ENCODE measurements at regions not wholly inside any gene's neighbourhood (a gene's known extent, or its start where the extent isn't known, plus 50 kb on each side); places are given as distances from the start of the nearest gene placed in this dataset.

DNA sequence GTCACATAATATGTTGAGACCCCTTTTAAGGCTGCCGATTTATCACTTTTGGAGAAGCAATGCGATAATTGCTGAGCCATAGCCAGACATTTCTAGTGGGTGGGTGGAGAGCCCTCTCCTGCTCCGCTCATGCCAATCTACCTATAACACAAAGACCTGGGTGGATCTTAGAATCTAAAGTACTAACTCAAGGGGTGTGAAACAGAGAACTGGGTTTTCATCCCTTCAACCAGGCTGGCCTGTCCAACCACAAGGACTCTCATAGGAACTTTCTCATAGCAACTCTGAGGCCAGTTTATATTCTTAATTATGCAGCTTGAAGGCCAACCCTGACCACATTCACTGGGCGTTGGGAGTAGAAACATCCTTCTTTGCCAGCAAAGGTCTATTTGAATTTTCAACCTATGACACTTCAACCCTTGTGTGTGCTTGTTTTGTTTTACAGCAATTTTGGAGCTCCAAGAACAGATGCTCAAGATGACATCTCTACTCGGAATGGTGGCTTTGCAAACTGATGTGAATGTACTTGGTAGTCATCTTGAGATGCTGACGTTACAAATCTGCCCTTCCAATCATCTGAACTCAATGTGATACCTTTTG, 1198.2 kb upstream of the AUTS2 start:
- Histone ChIP-seq H3K4me1 (ENCODE audit: insufficient read depth, low read length) (no peaks in the 10 kb centered on the region), H3K27me3 (ENCODE audit: insufficient read depth, low read length) (no peaks in the 10 kb centered on the region), H3K4me2 (ENCODE audit: insufficient read depth, low read length) (no peak overlapping the region), H2AFZ (ENCODE audit: low read length) (no peak overlapping the region), H4K20me1 (ENCODE audit: insufficient read depth, low read length) (no peaks in the 10 kb centered on the region), H3K79me2 (ENCODE audit: insufficient read depth, low read length) (no peaks in the 10 kb centered on the region), H3K36me3 (ENCODE audit: insufficient read depth, low read length) (no peaks in the 10 kb centered on the region), H3K4me3 (ENCODE audit: insufficient read depth, low read length) (no peak overlapping the region), H3K27ac (ENCODE audit: low read depth, low read length) (no peak overlapping the region), H3K9me3 (ENCODE audit: low read depth, low read length) (no peaks in the 10 kb centered on the region)
- TF ChIP-seq, protein P1, sequence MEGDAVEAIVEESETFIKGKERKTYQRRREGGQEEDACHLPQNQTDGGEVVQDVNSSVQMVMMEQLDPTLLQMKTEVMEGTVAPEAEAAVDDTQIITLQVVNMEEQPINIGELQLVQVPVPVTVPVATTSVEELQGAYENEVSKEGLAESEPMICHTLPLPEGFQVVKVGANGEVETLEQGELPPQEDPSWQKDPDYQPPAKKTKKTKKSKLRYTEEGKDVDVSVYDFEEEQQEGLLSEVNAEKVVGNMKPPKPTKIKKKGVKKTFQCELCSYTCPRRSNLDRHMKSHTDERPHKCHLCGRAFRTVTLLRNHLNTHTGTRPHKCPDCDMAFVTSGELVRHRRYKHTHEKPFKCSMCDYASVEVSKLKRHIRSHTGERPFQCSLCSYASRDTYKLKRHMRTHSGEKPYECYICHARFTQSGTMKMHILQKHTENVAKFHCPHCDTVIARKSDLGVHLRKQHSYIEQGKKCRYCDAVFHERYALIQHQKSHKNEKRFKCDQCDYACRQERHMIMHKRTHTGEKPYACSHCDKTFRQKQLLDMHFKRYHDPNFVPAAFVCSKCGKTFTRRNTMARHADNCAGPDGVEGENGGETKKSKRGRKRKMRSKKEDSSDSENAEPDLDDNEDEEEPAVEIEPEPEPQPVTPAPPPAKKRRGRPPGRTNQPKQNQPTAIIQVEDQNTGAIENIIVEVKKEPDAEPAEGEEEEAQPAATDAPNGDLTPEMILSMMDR (IDR thresholded peaks at IDR 0.05; ENCODE audit: extremely low read depth, low read depth, low read length) = no peak
- DNase-seq (ENCODE audit: insufficient read length, low spot score, missing footprints) = no peak

DNA sequence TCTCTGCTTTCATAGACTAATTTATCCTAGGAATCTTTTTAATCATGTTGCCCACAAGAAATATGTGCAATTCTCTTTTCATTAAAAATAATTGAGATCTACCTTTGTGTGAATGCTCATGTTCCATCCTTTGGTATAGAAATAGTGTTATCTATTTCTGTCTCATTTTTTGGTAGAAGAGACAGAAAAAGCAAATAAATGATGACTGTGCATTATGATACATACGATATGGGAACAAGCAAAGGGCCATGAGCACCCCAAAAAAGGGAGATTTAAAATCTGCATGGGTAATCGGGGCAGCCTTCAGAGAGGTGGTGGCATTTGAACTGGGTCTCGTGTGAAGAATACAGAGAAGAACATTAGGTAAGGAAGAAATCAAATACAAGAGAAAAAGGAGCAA, 1197.5 kb upstream of the AUTS2 start:
- Histone ChIP-seq H4K20me1 (ENCODE audit: insufficient read depth, low read length) (no peaks in the 10 kb centered on the region), H3K36me3 (ENCODE audit: insufficient read depth, low read length) (no peaks in the 10 kb centered on the region), H3K4me2 (ENCODE audit: insufficient read depth, low read length) (no peak overlapping the region), H3K9me3 (ENCODE audit: low read depth, low read length) (no peaks in the 10 kb centered on the region), H3K79me2 (ENCODE audit: insufficient read depth, low read length) (no peaks in the 10 kb centered on the region), H2AFZ (ENCODE audit: low read length) (no peak overlapping the region), H3K4me3 (ENCODE audit: insufficient read depth, low read length) (no peak overlapping the region), H3K27ac (ENCODE audit: low read depth, low read length) (no peak overlapping the region), H3K4me1 (ENCODE audit: insufficient read depth, low read length) (no peaks in the 10 kb centered on the region), H3K27me3 (ENCODE audit: insufficient read depth, low read length) (no peaks in the 10 kb centered on the region)
- TF ChIP-seq, protein P1 (IDR thresholded peaks at IDR 0.05; ENCODE audit: extremely low read depth, low read depth, low read length) = no peak
- DNase-seq (ENCODE audit: insufficient read length, low spot score, missing footprints) = no peak

DNA sequence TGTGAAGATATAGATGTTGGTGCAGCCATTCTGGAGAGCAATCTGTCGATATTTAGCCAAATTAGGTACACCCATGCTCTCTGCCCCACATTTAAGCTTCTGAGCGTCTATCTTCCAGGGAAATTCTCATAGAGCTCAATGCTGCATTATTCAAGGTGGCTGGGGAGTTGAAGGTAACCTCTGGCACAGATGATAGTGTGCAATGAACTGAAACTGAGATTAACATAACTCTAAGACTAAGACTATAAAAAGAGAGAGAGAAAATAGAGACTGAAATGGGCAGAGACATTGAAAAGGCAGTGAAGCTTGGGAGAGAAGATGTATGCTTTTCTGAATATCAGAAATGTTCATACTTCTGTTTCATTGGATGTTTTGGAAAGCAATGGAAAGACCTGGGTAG, 1197.0 kb upstream of the AUTS2 start:
- H3K27ac ChIP-seq (ENCODE audit: low read depth, low read length) = no peak overlapping the region
- no peak overlapping the region for H2AFZ ChIP-seq (ENCODE audit: low read length)
- no peak for DNase-seq (ENCODE audit: insufficient read length, low spot score, missing footprints)
- TF ChIP-seq, protein P1 (IDR thresholded peaks at IDR 0.05; ENCODE audit: extremely low read depth, low read depth, low read length) = no peak
- H3K4me2 ChIP-seq (ENCODE audit: insufficient read depth, low read length) = no peak overlapping the region
- H3K4me1 ChIP-seq (ENCODE audit: insufficient read depth, low read length) = no peaks in the 10 kb centered on the region
- H3K4me3 ChIP-seq (ENCODE audit: insufficient read depth, low read length) = no peak overlapping the region
- H3K27me3 ChIP-seq (ENCODE audit: insufficient read depth, low read length) = no peaks in the 10 kb centered on the region
- no peaks in the 10 kb centered on the region for H3K9me3 ChIP-seq (ENCODE audit: low read depth, low read length)
- no peaks in the 10 kb centered on the region for H3K79me2 ChIP-seq (ENCODE audit: insufficient read depth, low read length)
- no peaks in the 10 kb centered on the region for H3K36me3 ChIP-seq (ENCODE audit: insufficient read depth, low read length)
- H4K20me1 ChIP-seq (ENCODE audit: insufficient read depth, low read length) = no peaks in the 10 kb centered on the region

DNA sequence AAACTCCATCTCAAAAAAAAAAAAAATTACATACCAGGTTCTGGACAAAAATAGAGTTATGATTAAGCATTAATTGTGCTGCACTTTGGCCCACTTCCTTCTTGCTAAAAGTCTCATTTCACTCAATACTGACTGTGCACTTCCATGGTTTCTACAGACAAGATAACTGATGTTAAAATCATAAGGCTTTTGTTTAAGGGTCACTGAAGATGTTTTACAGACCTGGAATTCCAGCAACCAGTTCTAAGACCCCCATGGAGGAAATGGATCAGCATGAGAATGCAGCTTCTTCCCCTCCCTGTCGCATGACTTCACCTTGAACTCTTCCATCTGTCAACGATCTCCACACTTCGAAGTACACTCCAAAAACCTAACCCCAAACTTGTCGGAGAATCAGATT, 1191.8 kb upstream of the AUTS2 start:
- no peaks in the 10 kb centered on the region for H3K79me2 ChIP-seq (ENCODE audit: insufficient read depth, low read length)
- DNase-seq (ENCODE audit: insufficient read length, low spot score, missing footprints) = no peak
- TF ChIP-seq, protein P1 (IDR thresholded peaks at IDR 0.05; ENCODE audit: extremely low read depth, low read depth, low read length) = no peak
- H3K9me3 ChIP-seq (ENCODE audit: low read depth, low read length) = no peaks in the 10 kb centered on the region
- no peaks in the 10 kb centered on the region for H3K36me3 ChIP-seq (ENCODE audit: insufficient read depth, low read length)
- H3K4me2 ChIP-seq (ENCODE audit: insufficient read depth, low read length) = no peak overlapping the region
- no peak overlapping the region for H2AFZ ChIP-seq (ENCODE audit: low read length)
- H3K4me3 ChIP-seq (ENCODE audit: insufficient read depth, low read length) = no peak overlapping the region
- no peaks in the 10 kb centered on the region for H3K27me3 ChIP-seq (ENCODE audit: insufficient read depth, low read length)
- no peak overlapping the region for H3K27ac ChIP-seq (ENCODE audit: low read depth, low read length)
- no peaks in the 10 kb centered on the region for H3K4me1 ChIP-seq (ENCODE audit: insufficient read depth, low read length)
- no peaks in the 10 kb centered on the region for H4K20me1 ChIP-seq (ENCODE audit: insufficient read depth, low read length)

Data from osteoblast (primary cell).